HG03139 (cell line): ENCODE measurements at regions not wholly inside any gene's neighbourhood (a gene's known extent, or its start where the extent isn't known, plus 50 kb on each side); places are given as distances from the start of the nearest gene placed in this dataset.

Source experiments
- ATAC-seq: cut with Tn5 transposase; IDR thresholded peaks from one replicate; pipeline ENCODE4 v1.9.1; 2021; ENCODE audit not compliant: unreplicated experiment

DNA sequence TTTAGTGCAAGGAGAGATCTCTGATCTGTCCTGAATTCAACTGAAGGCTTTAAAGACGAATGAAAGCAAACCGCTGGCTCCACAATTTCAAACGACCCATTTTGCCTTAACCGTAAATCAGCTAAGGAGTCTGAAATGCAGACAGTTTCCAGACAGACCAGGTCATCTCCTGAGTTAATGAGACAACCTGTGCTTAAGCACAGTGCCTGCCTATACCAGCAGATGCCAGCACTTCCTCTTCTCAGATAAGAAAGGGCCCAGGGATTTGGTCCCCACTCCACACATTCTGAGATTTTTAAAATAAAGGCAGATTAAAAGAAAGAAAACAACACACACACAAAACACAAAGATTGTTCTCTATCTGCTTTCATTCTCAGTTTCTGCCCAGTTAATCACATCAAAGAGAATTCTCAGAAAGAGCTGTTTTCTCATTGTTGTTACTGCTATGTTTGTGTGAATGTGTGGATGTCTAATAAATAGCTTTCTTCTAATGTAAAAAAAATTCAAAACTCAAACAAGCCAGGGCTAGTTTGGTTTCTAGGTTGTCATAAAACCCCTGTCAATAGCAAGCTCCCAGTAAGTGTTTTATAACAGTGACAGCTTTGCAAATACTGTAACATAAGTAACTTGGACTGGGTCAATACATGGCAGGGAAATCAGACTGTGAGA is 157.7 kb upstream of the SLC24A2 start:
- peak; percentile 75 for ATAC-seq

DNA sequence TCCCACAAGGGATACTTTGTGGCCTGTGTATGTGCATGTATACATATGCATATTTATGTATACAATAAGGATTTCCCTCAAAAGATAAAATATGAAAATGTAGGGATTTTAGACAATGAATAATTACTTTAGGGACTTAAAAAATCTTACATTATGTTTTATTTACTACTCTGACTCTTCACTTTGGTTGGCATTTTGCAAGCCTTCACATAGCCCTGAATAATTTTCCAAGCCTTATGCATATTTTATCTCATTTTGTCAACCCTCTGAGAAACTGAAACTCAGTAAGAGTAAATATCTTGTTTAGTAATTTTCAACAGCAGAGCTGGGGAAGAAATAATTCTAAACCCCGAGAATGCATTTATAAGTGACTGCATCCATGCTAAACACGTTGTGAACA is 153.0 kb upstream of the SLC24A2 start:
- no peak for ATAC-seq

DNA sequence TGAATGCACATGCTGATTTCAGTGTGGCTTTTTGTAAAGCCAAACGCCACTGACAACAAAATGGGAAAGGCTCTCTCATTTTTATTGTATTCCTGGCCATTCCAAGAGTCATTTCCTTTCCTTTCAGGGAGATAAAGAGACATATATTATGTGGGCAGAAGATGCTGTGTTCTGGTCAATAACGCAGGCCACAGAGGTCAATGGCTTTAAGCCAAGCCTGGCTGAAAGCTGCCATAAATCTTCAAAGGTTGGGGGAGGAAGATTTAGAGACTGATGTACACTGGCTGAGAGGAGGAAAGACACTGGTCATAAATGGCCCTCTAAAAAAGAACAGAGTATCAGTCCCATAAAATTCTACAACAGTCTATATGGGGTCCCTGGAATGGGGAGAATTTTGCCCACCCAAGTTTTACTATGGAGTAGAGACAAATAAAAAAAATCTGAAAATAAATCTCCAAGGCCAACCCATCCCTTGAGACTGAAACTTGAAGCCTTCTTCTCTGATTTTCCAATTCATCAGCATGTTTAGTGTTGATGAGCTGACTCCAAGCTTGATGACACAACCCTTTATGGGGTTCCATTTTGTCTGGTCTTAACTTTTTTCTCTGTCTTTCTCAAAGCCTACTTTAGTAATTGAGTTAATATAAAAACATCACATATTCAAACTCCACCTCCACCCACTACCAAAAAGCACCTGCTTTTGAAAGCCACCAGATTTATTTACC is 152.1 kb upstream of the SLC24A2 start:
- ATAC-seq: no peak

DNA sequence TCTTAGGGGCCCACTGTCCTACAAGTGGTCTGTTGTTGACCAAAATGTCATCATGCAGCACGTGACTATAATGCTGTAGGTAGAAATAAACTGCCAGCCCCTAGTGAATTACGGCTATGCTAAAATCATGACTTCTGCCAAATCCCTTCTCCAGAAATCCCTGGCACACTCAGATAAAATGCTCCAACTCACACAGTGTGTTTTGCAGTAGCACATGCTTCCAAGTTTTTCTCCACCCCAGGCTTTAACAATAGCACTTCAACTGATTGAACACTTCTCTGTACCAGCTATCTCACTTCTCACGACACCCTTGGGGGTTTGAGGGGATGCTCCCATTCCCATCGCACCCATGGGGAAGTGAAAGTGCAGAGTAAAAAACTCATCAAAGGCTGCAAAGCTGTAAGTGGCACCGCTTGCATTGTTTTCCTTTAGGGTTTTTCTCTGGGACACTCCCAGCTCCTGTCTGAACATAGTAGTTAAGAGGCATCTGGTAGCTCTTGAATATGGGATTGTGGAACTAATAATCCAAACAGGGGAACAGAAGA is 151.0 kb upstream of the SLC24A2 start:
- no peak for ATAC-seq

DNA sequence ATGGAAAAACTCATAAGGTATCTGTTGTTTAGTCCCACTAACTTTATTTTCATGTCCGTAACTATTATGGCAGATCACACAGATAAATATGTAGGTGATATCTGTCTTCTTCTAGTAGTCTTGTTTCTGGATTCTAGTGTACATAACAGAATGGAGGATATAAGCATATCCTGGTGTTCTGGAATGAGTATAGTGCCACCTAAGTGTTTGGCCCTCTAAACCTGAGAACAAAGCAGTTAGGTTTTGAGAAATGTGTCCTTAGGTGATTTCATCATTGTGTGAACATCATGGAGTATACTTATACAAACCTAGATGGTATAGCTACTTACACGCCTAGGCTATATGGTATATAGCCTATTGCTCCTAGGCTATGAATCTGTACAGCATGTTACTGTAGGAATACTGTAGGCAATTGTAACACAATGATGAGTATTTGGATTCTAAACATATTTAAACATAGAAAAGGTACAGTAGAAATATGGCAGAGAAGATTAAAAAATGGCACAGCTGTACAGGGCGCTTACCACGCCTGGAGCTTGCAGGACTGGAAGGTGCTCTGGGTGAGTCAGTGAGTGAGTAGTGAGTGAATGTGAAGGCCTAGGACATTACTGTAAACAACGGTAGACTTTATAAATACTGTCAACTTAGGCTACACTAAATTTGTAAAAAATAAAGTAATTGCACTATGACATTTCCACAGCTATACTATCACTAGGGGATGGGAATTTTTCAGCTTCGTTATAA is 150.3 kb upstream of the SLC24A2 start:
- ATAC-seq: no peak

DNA sequence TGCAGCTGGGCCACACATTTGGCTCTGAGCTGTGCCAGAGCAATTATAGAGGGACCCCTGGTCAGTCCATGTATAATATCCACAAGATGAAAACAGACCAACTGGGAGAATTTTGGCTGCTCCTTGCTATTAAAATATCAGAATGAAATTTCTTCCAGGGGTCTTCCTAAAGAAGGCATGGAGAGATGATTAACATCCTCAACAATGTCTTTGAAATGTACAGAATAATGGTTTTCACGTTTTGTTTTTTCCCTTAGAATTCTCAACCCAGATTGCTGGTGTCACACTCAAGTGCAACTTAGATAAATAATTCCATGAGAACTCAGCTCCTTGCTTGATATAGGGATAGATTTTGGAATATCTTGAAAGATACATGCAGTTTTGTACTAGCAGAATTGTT is 148.3 kb upstream of the SLC24A2 start:
- ATAC-seq: no peak

DNA sequence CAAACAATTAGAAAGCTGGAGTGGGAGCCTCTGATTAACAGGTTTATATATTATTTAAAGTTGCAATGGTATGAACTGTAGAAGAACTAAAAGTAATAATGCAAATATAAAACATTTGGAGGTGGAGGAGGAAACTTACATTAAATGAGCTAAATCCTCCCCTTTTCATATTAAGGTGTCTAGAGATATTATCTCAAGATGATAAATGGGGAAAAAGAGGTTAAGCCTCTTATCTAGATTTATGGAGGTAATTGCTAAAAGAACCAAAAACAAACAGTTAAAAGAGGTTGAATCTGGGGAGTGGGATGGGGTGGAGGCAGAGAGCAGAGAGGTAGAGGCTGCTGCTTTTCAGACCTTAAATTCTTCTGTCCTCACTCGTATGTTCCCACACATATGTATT is 147.8 kb upstream of the SLC24A2 start:
- ATAC-seq: no peak

DNA sequence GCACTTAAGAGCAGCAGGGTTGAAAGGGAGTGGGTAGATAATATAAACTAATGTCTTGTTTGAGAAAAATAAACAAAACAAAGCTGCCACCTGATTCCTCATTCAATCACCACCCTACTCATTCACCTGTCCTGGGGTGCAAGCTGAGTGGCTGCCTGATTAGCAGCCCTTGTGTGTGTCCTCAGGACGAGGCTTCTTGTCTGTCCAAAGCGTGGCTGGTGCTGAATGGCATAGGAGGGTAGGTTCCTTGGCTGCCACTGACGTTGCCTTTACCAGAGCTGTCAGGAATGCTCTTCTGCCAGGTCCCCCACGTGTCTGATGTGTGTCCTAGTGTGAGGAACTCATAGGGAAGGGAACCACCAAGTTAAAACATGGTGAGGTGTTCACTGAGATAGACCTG is 146.6 kb upstream of the SLC24A2 start:
- no peak for ATAC-seq

DNA sequence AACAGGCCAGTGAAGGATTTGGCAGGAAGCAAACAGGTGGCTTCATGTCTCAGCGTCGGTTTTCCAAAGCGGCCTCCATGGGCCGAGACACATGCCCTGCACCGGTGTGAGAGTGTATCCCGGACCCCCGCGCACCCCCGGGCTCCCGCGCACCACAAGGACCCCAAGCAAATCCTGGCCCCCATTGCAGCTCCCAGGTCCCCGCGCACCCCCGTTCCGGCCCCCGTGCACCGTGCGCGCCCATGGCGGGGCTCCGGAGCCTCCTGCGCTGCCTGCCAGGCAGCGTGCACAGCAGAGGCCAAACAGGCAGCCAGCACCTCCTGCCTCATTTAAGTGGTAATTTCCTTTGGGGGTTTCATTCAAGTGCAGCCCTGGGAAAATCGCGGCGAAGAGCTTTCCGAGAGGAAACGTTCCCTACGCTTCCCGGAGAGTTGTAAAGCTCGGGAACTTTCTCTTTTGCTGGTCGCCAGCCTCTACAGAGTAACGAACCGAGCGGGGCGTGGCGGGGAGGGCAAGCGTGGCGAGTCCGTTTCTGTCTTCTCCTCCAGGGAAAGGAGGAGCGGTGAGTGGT is 145.5 kb upstream of the SLC24A2 start:
- no peak for ATAC-seq

DNA sequence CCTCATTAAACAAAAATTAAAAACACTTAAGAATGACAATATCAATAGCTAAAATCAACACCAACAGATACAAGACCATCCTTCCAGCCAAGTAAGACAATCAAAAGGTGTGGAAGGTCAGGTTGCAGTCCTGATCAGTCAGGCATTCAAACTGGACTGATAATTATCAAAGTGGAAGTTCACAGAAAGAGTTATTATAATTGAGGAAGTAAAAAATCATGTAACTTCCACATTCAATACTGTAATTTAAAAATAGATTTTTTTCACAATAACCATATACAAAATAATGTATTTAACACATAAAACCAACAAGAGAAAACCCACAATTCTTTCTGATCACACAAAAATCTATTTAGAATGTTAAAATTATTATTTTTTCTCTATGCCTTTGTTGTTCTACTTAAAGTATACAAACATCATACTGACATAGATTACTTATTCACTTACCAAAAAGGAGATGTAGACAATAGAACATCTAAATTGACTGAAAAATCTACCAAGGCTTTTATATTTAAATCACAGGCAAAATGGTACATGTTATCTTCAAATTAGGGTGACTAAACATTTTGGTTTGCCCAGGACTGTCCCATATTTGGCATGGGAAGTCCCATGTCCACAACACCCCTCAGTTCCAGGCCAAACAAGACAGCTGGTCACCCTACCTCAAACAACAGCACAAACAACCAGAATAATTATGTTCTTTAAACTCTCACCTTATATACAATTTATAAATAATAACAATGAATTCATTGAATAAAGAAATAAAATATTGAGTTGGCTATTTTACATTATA is 142.5 kb upstream of the SLC24A2 start:
- no peak for ATAC-seq

DNA sequence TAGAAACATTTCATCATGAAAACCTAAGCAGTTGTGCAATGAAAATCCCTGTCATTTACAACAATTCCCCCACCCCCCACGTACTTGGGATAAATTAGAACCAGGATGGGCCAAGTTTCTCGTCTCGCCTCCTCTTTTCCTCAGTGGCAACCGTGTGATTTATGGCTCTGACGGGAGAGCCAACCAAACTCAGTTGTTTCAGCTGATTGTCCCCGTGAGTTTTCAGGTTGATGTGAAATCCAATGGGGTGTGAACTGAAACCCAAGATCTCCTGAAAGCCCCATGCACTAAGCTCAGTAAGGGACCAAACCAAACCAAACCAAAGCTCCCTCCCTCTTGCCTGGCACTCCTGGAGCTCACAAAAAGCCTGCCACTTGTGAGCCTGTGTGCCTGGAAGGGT is 138.7 kb upstream of the SLC24A2 start:
- ATAC-seq: no peak

DNA sequence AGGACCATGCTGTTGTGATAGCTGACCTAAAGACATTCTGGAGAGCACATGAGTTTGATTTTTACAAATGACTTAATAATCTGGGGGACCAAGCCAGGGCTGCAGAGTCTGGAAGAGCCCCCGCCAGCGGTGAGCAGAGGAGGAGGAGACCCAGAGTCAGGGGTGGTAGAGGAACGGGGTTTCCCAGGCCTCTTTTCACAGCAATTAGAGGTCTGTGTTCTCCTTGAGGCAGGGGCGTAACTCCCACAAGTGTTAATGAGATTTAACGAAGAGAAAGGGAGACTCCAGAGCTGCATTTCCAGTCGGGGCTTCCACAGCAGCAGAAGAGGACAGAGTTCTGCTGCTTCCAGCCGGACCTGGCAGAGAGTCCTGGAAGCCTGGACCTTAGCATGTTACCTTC is 137.9 kb upstream of the SLC24A2 start:
- ATAC-seq: no peak

DNA sequence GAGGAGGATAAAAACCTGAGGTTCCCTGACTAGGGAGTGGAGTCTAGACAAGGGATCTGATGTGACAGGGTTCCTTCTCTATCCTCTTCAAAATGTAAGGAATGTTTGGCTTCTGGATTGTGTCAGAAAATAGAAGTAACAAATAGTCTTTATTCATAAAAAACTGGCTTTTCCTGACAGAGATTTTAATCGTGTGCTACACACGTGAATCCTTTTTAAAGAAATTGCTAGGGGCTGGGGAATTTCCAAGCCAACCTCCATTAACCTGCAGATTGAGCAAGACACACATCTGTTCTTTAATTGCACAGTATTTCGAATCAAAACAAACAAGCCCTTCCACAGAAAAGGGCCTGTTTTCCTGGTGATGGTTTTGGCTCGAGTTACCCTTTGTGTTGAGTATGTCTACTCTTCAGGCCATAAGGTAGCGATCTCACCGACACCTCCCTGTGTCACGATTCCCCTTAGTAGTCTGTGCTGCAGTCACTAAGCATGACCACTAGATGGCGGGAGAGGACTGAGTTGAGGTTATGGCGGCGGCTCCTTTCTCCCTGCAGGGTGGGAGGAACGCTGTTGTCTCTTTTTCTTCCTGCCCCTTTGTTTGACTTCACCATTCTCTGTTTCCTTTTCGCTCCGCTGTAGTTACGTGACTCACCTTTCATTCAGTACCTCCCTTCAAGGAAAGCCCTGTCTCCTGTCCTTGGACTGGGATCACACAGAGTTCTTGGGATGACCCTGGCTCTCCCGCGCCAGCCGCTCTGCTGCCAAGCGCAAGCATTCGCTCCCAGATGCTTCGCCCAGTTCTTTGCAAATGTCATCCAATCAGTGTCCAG is 137.1 kb upstream of the SLC24A2 start:
- ATAC-seq: peak; percentile 95

DNA sequence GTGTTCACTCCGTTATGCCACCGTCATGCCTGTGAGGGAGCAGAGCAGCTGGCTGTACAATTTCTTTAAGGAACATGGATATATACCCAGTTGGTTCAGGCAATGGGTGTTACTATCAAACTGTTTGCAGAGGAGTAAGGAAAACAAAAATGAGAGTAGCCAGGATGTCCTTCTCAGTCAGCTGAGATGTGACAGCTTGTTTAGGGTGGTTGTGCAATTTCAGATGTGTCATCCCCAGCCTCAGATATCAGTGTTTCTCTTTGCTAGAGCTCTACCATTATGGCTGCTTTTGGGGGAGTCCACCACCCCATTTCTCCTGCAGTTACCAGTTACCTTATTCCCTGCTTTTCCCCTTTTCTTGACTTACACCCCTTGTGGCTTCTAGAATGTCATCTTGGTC is 135.2 kb upstream of the SLC24A2 start:
- ATAC-seq: no peak

DNA sequence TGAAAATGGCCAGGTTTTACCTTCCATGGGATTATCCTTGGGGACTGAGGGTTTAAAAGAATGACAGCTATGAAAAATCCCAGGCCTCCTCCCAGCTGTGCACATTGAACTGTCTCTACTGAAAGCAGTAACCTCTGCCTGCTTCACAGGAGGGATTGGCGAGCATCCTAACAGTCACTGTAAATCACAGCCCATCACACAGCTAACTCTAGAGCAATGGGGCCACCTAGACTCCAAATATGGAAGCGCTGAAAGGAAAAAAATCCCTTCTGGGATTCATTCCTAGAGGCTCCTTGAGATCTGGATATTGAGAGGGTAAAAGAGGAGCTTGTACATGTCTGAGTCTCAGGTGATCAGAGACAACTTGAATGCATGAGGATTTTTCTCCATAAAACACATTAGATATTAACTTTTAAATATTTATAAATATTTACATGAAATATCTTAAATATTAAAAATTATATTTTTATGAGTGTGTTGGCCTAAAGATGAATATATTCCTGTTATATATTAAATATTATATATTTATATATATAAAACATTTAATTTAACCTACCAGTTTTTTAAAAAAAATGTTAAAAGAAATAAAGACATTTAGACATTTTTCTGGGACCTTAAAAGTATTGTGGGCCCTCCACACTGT is 133.8 kb upstream of the SLC24A2 start:
- ATAC-seq: no peak

DNA sequence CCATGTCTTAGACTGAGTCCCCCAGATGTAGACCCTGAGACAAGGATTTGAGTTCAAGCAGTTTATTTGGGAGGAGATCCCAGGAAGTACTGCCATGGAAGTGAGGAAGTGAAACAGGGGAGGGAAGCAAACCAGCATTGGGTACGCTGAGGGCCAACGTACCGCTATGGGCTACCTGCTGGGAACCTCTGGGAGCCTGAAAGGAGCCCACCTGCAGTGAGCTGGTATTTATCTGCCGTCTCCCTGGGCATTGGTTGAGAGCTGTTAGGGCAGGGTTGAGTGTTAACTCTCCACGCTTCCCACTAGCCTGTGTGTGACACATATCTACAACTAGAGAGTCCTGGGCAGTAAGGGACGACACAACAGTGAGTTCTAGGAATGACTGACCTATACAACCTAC is 131.6 kb upstream of the SLC24A2 start:
- ATAC-seq: no peak

DNA sequence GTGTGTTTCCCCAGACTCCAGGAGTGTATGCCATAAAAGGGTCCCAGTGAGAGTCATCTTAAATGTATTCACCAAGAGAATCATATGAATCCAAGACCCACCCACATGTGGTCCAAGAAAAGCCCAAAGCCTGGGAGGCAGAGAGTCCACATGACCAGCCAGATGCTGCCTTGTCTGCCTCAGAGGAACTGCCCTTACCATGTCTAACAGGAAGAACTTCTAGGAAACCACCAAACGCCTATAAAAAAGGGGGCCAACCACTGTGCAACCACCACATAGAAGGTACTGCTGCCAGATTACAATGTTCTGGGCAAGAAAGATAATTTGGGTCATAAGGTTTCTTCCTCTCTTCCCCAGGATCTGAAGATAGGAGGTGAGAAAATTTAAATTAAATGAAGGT is 129.8 kb upstream of the SLC24A2 start:
- ATAC-seq: no peak

DNA sequence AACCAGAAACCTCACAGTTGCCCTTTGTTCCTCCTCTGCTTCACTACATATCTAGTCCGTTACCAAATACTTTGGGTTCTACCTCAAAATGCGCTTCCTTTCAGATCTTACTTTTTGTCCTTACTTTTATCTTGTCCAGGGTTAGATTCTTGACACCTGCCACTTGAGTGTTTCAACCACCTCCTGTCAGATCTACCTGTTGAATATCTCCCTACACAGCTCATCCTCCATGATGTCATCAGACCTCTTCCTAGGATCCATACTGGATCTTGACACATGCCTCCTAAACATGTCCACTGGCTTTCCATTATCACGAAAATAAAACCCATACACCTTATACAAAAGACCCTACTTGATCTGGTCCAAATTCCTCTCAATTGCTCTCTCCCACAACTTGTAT is 125.2 kb upstream of the SLC24A2 start:
- no peak for ATAC-seq

DNA sequence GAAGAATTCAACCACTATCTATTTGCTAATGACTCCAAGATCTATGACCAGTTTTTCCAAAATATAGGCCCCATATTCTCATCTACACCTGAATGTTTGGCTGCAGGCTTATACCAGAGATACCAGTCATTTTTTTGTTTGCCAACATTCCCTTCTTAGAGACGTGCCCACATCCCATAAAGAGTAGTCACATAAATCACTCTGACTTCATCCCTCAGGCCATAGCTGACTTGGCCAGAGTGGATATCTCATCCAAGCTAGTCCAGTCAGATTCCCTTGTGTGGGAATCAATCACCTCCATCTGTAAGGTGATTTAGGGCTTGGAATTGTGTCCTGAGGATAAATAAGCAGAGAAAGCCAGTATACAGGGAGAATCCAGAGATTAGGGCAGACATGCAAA is 124.3 kb upstream of the SLC24A2 start:
- ATAC-seq: no peak
